Cardiac muscle cell (in vitro differentiated cells and primary cell): ENCODE measurements at regions not wholly inside any gene's neighbourhood (a gene's known extent, or its start where the extent isn't known, plus 50 kb on each side); places are given as distances from the start of the nearest gene placed in this dataset.
"Not testable (repeated sequence)": the region's sequence is repeated elsewhere in the genome, so short reads cannot be mapped to it uniquely, and the experiment has no call there.

Source experiments
- DNase-seq, 2 donors: peaks; one replicate each; pipeline versions ENCODE4 v3.0.0 to v3.0.0-alpha.2; 2010 to 2017; ENCODE audit warnings: low read depth in 1 of 2, low spot score in 1 of 2
- H3K27ac ChIP-seq: fragments of 200-600 bp; sonication (generic); 2 replicates; pipeline ENCODE4 v1.5.1; 2016
- H3K27me3 ChIP-seq: fragments of 200-600 bp; sonication (generic); 2 replicates; pipeline ENCODE4 v1.6.0; 2016; ENCODE audit warnings: control low read depth
- H3K36me3 ChIP-seq: fragments of 200-600 bp; sonication (generic); 2 replicates; pipeline ENCODE4 v1.5.1; 2016; ENCODE audit warnings: control low read depth
- H3K4me1 ChIP-seq: fragments of 200-600 bp; sonication (generic); 2 replicates; pipeline ENCODE4 v1.8.1; 2017; ENCODE audit warnings: low read depth, mild to moderate bottlenecking, mixed run types
- H3K4me3 ChIP-seq: fragments of 200-600 bp; sonication (generic); 2 replicates; pipeline ENCODE4 v1.5.1; 2016; ENCODE audit warnings: mild to moderate bottlenecking
- H3K9me3 ChIP-seq: fragments of 200-600 bp; sonication (generic); 2 replicates; pipeline ENCODE4 v1.5.1; 2017; ENCODE audit warnings: low read depth, mild to moderate bottlenecking, control low read depth
- CTCF ChIP-seq: IDR thresholded peaks from 2 replicates; pipeline ENCODE4 v1.5.1; 2012; ENCODE audit warnings: low read depth, mild to moderate bottlenecking, low read length

GRCh38 chr6:94588301-94588700, 989.0 kb upstream of the MANEA start:
- DNase-seq = no peak
- no peak for TF ChIP-seq CTCF
- Histone ChIP-seq H3K27ac (no peak overlapping the region), H3K9me3 (no peaks in the 10 kb centered on the region), H3K4me1 (no peaks in the 10 kb centered on the region), H3K4me3 (no peak overlapping the region), H3K27me3 (no peaks in the 10 kb centered on the region), H3K36me3 (no peaks in the 10 kb centered on the region)

- Histone ChIP-seq H3K9me3 (no peaks in the 10 kb centered on the region), H3K27ac (no peak overlapping the region), H3K36me3 (no peaks in the 10 kb centered on the region), H3K27me3 (no peaks in the 10 kb centered on the region), H3K4me1 (no peaks in the 10 kb centered on the region), H3K4me3 (no peak overlapping the region)
- no peak for TF ChIP-seq CTCF
- DNase-seq = no peak
Measured at GRCh38 chr6:94584211-94584610, 993.1 kb upstream of the MANEA start.

GRCh38 chr6:94570581-94570980, 1006.8 kb upstream of the MANEA start:
- H3K4me1 ChIP-seq = no peaks in the 10 kb centered on the region
- TF ChIP-seq CTCF = no peak
- H3K4me3 ChIP-seq = no peak overlapping the region
- no peak for DNase-seq
- H3K9me3 ChIP-seq = no peaks in the 10 kb centered on the region
- no peak overlapping the region for H3K27ac ChIP-seq
- H3K27me3 ChIP-seq = no peaks in the 10 kb centered on the region
- H3K36me3 ChIP-seq = no peaks in the 10 kb centered on the region

- Histone ChIP-seq H3K9me3 (no peaks in the 10 kb centered on the region), H3K27ac (no peak overlapping the region), H3K36me3 (no peaks in the 10 kb centered on the region), H3K4me3 (no peak overlapping the region), H3K4me1 (no peaks in the 10 kb centered on the region), H3K27me3 (no peaks in the 10 kb centered on the region)
- no peak for TF ChIP-seq CTCF
- no peak for DNase-seq
Measured at GRCh38 chr6:94562846-94563245, 1014.5 kb upstream of the MANEA start.

- Histone ChIP-seq H3K27ac (no peak overlapping the region), H3K9me3 (no peaks in the 10 kb centered on the region), H3K36me3 (no peaks in the 10 kb centered on the region), H3K27me3 (no peaks in the 10 kb centered on the region), H3K4me1 (no peaks in the 10 kb centered on the region), H3K4me3 (no peak overlapping the region)
- DNase-seq = no peak
- no peak for TF ChIP-seq CTCF
Measured at GRCh38 chr6:94559829-94560537, 1017.4 kb upstream of the MANEA start.

GRCh38 chr6:94557207-94557606, 1020.1 kb upstream of the MANEA start:
- not testable (repeated sequence) for H3K4me3 ChIP-seq, H3K9me3 ChIP-seq, H3K36me3 ChIP-seq, H3K27me3 ChIP-seq, H3K4me1 ChIP-seq, H3K27ac ChIP-seq, DNase-seq
